HEK293 (cell line): ENCODE measurements at regions not wholly inside any gene's neighbourhood (a gene's known extent, or its start where the extent isn't known, plus 50 kb on each side); places are given as distances from the start of the nearest gene placed in this dataset.

Source experiments
- PRDM2 ChIP-seq: fragments of 450-650 bp; formaldehyde crosslinking; IDR thresholded peaks from 2 replicates; pipeline ENCODE4 v1.5.1; 2016; ENCODE audit warnings: missing biosample characterization, missing genetic modification characterization, borderline replicate concordance
- ZFP41 ChIP-seq: fragments of 450-650 bp; formaldehyde crosslinking; IDR thresholded peaks from 2 replicates; pipeline ENCODE4 v1.5.1; 2016; ENCODE audit warnings: missing biosample characterization, missing genetic modification characterization, borderline replicate concordance
- ZNF121 ChIP-seq: fragments of 450-650 bp; formaldehyde crosslinking; IDR thresholded peaks from 2 replicates; pipeline ENCODE4 v1.5.1; 2016; ENCODE audit warnings: missing biosample characterization, missing genetic modification characterization
- ZNF311 ChIP-seq: fragments of 450-650 bp; formaldehyde crosslinking; IDR thresholded peaks from 2 replicates; pipeline ENCODE4 v1.5.1; 2017; ENCODE audit warnings: missing biosample characterization, missing genetic modification characterization, borderline replicate concordance
- ZNF426 ChIP-seq: fragments of 450-650 bp; formaldehyde crosslinking; IDR thresholded peaks from 2 replicates; pipeline ENCODE4 v1.5.1; 2017; ENCODE audit warnings: missing biosample characterization, missing genetic modification characterization, mild to moderate bottlenecking, inconsistent platforms, moderate library complexity
- ZNF510 ChIP-seq: fragments of 450-650 bp; formaldehyde crosslinking; IDR thresholded peaks from 2 replicates; pipeline ENCODE4 v1.5.1; 2018; ENCODE audit warnings: mild to moderate bottlenecking, missing genetic modification characterization, missing biosample characterization; ENCODE audit not compliant: insufficient replicate concordance
- ZNF530 ChIP-seq: fragments of 450-650 bp; formaldehyde crosslinking; IDR thresholded peaks from 2 replicates; pipeline ENCODE4 v1.5.1; 2016; ENCODE audit warnings: low read depth, missing biosample characterization, missing genetic modification characterization
- ZNF624 ChIP-seq: fragments of 450-650 bp; formaldehyde crosslinking; IDR thresholded peaks from 2 replicates; pipeline ENCODE4 v1.5.1; 2017; ENCODE audit warnings: missing biosample characterization, missing genetic modification characterization
- ZNF707 ChIP-seq: fragments of 450-650 bp; formaldehyde crosslinking; IDR thresholded peaks from 2 replicates; pipeline ENCODE4 v1.5.1; 2016; ENCODE audit warnings: missing biosample characterization, missing genetic modification characterization
- TF ChIP-seq, protein P1 (sequence below): fragments of 450-650 bp; formaldehyde crosslinking; IDR thresholded peaks from 2 replicates; pipeline ENCODE4 v1.5.1; 2016; ENCODE audit warnings: missing biosample characterization, missing genetic modification characterization
- TF ChIP-seq, protein P2 (sequence below): fragments of 450-650 bp; formaldehyde crosslinking; IDR thresholded peaks from 2 replicates; pipeline ENCODE4 v1.5.1; 2017; ENCODE audit warnings: missing biosample characterization, missing genetic modification characterization

- no peak for TF ChIP-seq ZNF510
- TF ChIP-seq, protein P1, sequence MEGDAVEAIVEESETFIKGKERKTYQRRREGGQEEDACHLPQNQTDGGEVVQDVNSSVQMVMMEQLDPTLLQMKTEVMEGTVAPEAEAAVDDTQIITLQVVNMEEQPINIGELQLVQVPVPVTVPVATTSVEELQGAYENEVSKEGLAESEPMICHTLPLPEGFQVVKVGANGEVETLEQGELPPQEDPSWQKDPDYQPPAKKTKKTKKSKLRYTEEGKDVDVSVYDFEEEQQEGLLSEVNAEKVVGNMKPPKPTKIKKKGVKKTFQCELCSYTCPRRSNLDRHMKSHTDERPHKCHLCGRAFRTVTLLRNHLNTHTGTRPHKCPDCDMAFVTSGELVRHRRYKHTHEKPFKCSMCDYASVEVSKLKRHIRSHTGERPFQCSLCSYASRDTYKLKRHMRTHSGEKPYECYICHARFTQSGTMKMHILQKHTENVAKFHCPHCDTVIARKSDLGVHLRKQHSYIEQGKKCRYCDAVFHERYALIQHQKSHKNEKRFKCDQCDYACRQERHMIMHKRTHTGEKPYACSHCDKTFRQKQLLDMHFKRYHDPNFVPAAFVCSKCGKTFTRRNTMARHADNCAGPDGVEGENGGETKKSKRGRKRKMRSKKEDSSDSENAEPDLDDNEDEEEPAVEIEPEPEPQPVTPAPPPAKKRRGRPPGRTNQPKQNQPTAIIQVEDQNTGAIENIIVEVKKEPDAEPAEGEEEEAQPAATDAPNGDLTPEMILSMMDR (tag by site-specific recombination) = no peak
- TF ChIP-seq ZNF311 (tag by site-specific recombination) = no peak
- TF ChIP-seq, protein P2, sequence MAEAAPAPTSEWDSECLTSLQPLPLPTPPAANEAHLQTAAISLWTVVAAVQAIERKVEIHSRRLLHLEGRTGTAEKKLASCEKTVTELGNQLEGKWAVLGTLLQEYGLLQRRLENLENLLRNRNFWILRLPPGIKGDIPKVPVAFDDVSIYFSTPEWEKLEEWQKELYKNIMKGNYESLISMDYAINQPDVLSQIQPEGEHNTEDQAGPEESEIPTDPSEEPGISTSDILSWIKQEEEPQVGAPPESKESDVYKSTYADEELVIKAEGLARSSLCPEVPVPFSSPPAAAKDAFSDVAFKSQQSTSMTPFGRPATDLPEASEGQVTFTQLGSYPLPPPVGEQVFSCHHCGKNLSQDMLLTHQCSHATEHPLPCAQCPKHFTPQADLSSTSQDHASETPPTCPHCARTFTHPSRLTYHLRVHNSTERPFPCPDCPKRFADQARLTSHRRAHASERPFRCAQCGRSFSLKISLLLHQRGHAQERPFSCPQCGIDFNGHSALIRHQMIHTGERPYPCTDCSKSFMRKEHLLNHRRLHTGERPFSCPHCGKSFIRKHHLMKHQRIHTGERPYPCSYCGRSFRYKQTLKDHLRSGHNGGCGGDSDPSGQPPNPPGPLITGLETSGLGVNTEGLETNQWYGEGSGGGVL (tag by site-specific recombination) = peak; percentile 73
- no peak for TF ChIP-seq ZNF624 (tag by site-specific recombination)
- TF ChIP-seq ZNF121 (tag by site-specific recombination) = no peak
- no peak for TF ChIP-seq ZNF426
- TF ChIP-seq PRDM2 (tag by site-specific recombination) = no peak
- no peak for TF ChIP-seq ZNF530 (tag by site-specific recombination)
- no peak for TF ChIP-seq ZFP41 (tag by site-specific recombination)
- TF ChIP-seq ZNF707 (tag by site-specific recombination) = no peak
Observed at GRCh38 chr1:76759950-76760349, 107.3 kb upstream of the ST6GALNAC5 start.
